A549 (cell line): ENCODE measurements at regions not wholly inside any gene's neighbourhood (a gene's known extent, or its start where the extent isn't known, plus 50 kb on each side); places are given as distances from the start of the nearest gene placed in this dataset.

Experiments used
- ATAC-seq, 2 experiments: fragments of 200-7000 bp in 1 of 2; fragments of >200 bp in 1 of 2; cut with Nextera tagmentation in 1 of 2; cut with Tn5 transposase in 1 of 2; 3 replicates each; pipeline versions ENCODE4 v1.8.0 to v1.9.1; 2018 to 2020; ENCODE audit warnings: mild to moderate bottlenecking in 1 of 2, moderate library complexity in 1 of 2
- CTCF ChIA-PET: fragments of 300-600 bp; sonication (Branson Sonifier 250); formaldehyde crosslinking; extraction: SDS; loops from one replicate; lab custom pipeline; 2021; ENCODE audit warnings: antibody characterized with exemption, inconsistent platforms; lab: Yijun Ruan, JAX
- POLR2A ChIA-PET: fragments of 350-600 bp; formaldehyde crosslinking; extraction: SDS; loops from one replicate; lab custom pipeline; 2021; ENCODE audit warnings: antibody characterized with exemption, inconsistent platforms; lab: Yijun Ruan, JAX
- DNase-seq, 2 experiments: peaks; one replicate each; pipeline versions ENCODE4 v3.0.0 to v3.0.0-alpha.2; 2011 to 2016; ENCODE audit warnings: low read depth in 1 of 2, low spot score in 1 of 2
- FAIRE-seq: peaks from 2 replicates; lab custom pipeline; 2011; peaks lifted over from hg19 to GRCh38; lab: Jason Lieb, UNC
- H3K27ac ChIP-seq, 2 experiments: fragments of >200 bp; sonication (Bioruptor Twin); formaldehyde crosslinking; 3 replicates each; pipeline ENCODE4 v1.5.1; 2016 to 2017
- H3K4me1 ChIP-seq: fragments of >200 bp; sonication (Bioruptor Twin); formaldehyde crosslinking; 3 replicates; pipeline ENCODE4 v1.6.1; 2016
- H3K4me2 ChIP-seq: fragments of >200 bp; sonication (Bioruptor Twin); formaldehyde crosslinking; 3 replicates; pipeline ENCODE4 v1.6.1; 2016
- H3K4me3 ChIP-seq: fragments of >200 bp; sonication (Bioruptor Twin); formaldehyde crosslinking; 3 replicates; pipeline ENCODE4 v1.5.1; 2016
- H3K9me3 ChIP-seq: fragments of >200 bp; sonication (Bioruptor Twin); formaldehyde crosslinking; 3 replicates; pipeline ENCODE4 v1.6.1; 2016
- CHD4 ChIP-seq: fragments of 200-600 bp; sonication (generic); IDR thresholded peaks from 2 replicates; pipeline ENCODE4 v1.6.1; 2016; ENCODE audit warnings: antibody characterized with exemption, mild to moderate bottlenecking, borderline replicate concordance
- CTCF ChIP-seq: fragments of >200 bp; sonication (Bioruptor Twin); formaldehyde crosslinking; IDR thresholded peaks from 3 replicates; pipeline ENCODE4 v1.5.1; 2016
- E2F6 ChIP-seq: IDR thresholded peaks from 2 replicates; pipeline ENCODE4 v1.6.1; 2012; ENCODE audit warnings: low read depth, borderline replicate concordance
- EHF ChIP-seq: fragments of 250-450 bp; sonication (Bioruptor Pico); IDR thresholded peaks from 2 replicates; pipeline ENCODE4 v1.5.0; 2020; ENCODE audit warnings: mild to moderate bottlenecking
- EHMT2 ChIP-seq: fragments of 200-600 bp; sonication (generic); IDR thresholded peaks from 2 replicates; pipeline ENCODE4 v1.6.1; 2016; ENCODE audit warnings: antibody characterized with exemption, low read depth, mild to moderate bottlenecking, moderate library complexity
- ELK1 ChIP-seq: fragments of 150-350 bp; IDR thresholded peaks from 2 replicates; pipeline ENCODE4 v1.6.1; 2014; ENCODE audit warnings: low read depth, mild to moderate bottlenecking, low read length
- EP300 ChIP-seq, 2 experiments: fragments of >200 bp; sonication (Bioruptor Twin); formaldehyde crosslinking; IDR thresholded peaks; 2 replicates in 1 of 2; 3 replicates in 1 of 2; pipeline ENCODE4 v1.6.1; 2016 to 2017
- FOSL2 ChIP-seq, 2 experiments: fragments of 450-650 bp in 1 of 2; fragments of >200 bp in 1 of 2; sonication (Bioruptor Twin) in 1 of 2; formaldehyde crosslinking; IDR thresholded peaks; 2 replicates each; pipeline versions ENCODE4 v1.5.0 to v1.6.1; 2016 to 2020; ENCODE audit warnings: mild to moderate bottlenecking in 1 of 2, moderate library complexity in 1 of 2
- GATA3 ChIP-seq: IDR thresholded peaks from 2 replicates; pipeline ENCODE4 v1.6.1; 2012; ENCODE audit warnings: borderline replicate concordance
- HEYL ChIP-seq: fragments of 250-450 bp; sonication (Bioruptor Pico); IDR thresholded peaks from 2 replicates; pipeline ENCODE4 v1.8.0; 2021; ENCODE audit warnings: mild to moderate bottlenecking, moderate library complexity
- HOXA7 ChIP-seq: fragments of 250-450 bp; sonication (Bioruptor Pico); IDR thresholded peaks from 2 replicates; pipeline ENCODE4 v1.5.0; 2020; ENCODE audit warnings: mild to moderate bottlenecking, moderate library complexity
- HOXB13 ChIP-seq: fragments of 250-450 bp; sonication (Bioruptor Pico); IDR thresholded peaks from 2 replicates; pipeline ENCODE4 v1.5.0; 2020; ENCODE audit warnings: low read depth, mild to moderate bottlenecking, moderate library complexity
- KDM1A ChIP-seq: fragments of 200-600 bp; sonication (generic); IDR thresholded peaks from 2 replicates; pipeline ENCODE4 v1.6.1; 2016; ENCODE audit warnings: low read depth, mild to moderate bottlenecking
- KDM5A ChIP-seq: fragments of 200-600 bp; sonication (generic); IDR thresholded peaks from 2 replicates; pipeline ENCODE4 v1.6.1; 2016; ENCODE audit warnings: antibody characterized with exemption, mild to moderate bottlenecking
- MAFK ChIP-seq: fragments of 450-650 bp; IDR thresholded peaks from 2 replicates; pipeline ENCODE4 v1.6.1; 2014; ENCODE audit not compliant: partially characterized antibody
- MYC ChIP-seq: IDR thresholded peaks from 2 replicates; pipeline ENCODE4 v1.6.1; 2012; ENCODE audit warnings: mild to moderate bottlenecking, inconsistent platforms, low read length, improper control_type of control experiment, borderline replicate concordance
- PBX3 ChIP-seq: IDR thresholded peaks from 2 replicates; pipeline ENCODE4 v1.6.1; 2012
- RARB ChIP-seq: fragments of 250-450 bp; sonication (Bioruptor Pico); IDR thresholded peaks from 2 replicates; pipeline ENCODE4 v1.8.0; 2021; ENCODE audit warnings: mild to moderate bottlenecking, moderate library complexity
- RCOR1 ChIP-seq: fragments of 150-350 bp; IDR thresholded peaks from 2 replicates; pipeline ENCODE4 v1.6.1; 2014; ENCODE audit warnings: antibody characterized with exemption, low read length, low read depth
- RNF2 ChIP-seq: fragments of 200-600 bp; sonication (generic); IDR thresholded peaks from 2 replicates; pipeline ENCODE4 v1.6.1; 2016; ENCODE audit warnings: low read depth, mild to moderate bottlenecking, antibody characterized with exemption, moderate library complexity, borderline replicate concordance
- SMC3 ChIP-seq: fragments of >200 bp; sonication (Bioruptor Twin); formaldehyde crosslinking; IDR thresholded peaks from 3 replicates; pipeline ENCODE4 v1.6.1; 2018; ENCODE audit warnings: inconsistent platforms
- SREBF2 ChIP-seq: fragments of 450-650 bp; IDR thresholded peaks from 2 replicates; pipeline ENCODE4 v1.6.1; 2014; ENCODE audit warnings: mild to moderate bottlenecking, moderate library complexity
- TP53 ChIP-seq: fragments of 250-450 bp; sonication (Bioruptor Pico); IDR thresholded peaks from 2 replicates; pipeline ENCODE4 v1.5.0; 2021; ENCODE audit warnings: mild to moderate bottlenecking, moderate library complexity
- WGBS: methylation state at CpG from one replicate; pipeline ENCODE4 v1.1.6; 2017; ENCODE audit errors: missing lambda C conversion rate; 5-methylcytosine and 5-hydroxymethylcytosine counted together
- TF ChIP-seq, protein P1 (sequence below): fragments of 450-650 bp; IDR thresholded peaks from 2 replicates; pipeline ENCODE4 v1.6.1; 2014; ENCODE audit warnings: antibody characterized with exemption
- TF ChIP-seq, protein P2 (sequence below): fragments of >200 bp; sonication (Bioruptor Twin); formaldehyde crosslinking; IDR thresholded peaks from 2 replicates; pipeline ENCODE4 v1.6.1; 2016

- TF ChIP-seq TP53 (CRISPR knock-in tag) = no peak
- TF ChIP-seq SMC3 = no peak
- TF ChIP-seq, protein P1, sequence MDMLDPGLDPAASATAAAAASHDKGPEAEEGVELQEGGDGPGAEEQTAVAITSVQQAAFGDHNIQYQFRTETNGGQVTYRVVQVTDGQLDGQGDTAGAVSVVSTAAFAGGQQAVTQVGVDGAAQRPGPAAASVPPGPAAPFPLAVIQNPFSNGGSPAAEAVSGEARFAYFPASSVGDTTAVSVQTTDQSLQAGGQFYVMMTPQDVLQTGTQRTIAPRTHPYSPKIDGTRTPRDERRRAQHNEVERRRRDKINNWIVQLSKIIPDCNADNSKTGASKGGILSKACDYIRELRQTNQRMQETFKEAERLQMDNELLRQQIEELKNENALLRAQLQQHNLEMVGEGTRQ = no peak
- no peak for TF ChIP-seq CHD4
- TF ChIP-seq E2F6 = no peak
- TF ChIP-seq RARB = no peak
- no peak for TF ChIP-seq MAFK
- no peak for TF ChIP-seq FOSL2 (IDR thresholded peaks at IDR 0.05)
- TF ChIP-seq FOSL2 (CRISPR knock-in tag; IDR thresholded peaks at IDR 0.05) = no peak
- DNase-seq (no peak), FAIRE-seq (no peak), ATAC-seq (no peak)
- WGBS = 78% methylated on average over 9 of the region's 9 CpGs
- ChIA-PET POLR2A (no interaction called here), CTCF (no interaction called here)
- H3K4me3 ChIP-seq = no peak overlapping the region
- no peak overlapping the region for H3K4me2 ChIP-seq
- H3K4me1 ChIP-seq = no peaks in the 10 kb centered on the region
- no peak overlapping the region for H3K27ac ChIP-seq
- H3K9me3 ChIP-seq = no peaks in the 10 kb centered on the region
Observed at GRCh38 chr7:79778786-79779770, 325.6 kb upstream of the MAGI2 start.

GRCh38 chr7:79775911-79776310 lies 322.4 kb upstream of the MAGI2 start:
- FAIRE-seq = no peak
- ChIA-PET POLR2A (no interaction called here), CTCF (no interaction called here)
- Histone ChIP-seq H3K27ac (no peak overlapping the region), H3K4me2 (no peak overlapping the region), H3K4me3 (no peak overlapping the region), H3K9me3 (no peaks in the 10 kb centered on the region)
- no peak for DNase-seq
- WGBS = 77% methylated on average over 3 of the region's 3 CpGs
- TF ChIP-seq EHMT2 (no peak), KDM5A (no peak), EP300 (IDR thresholded peaks at IDR 0.05) (no peak), HOXA7 (CRISPR knock-in tag) (no peak)
- TF ChIP-seq, all 56 proteins: peak for 0
- H3K4me1 ChIP-seq = no peaks in the 10 kb centered on the region
- ATAC-seq = no peak

DNA sequence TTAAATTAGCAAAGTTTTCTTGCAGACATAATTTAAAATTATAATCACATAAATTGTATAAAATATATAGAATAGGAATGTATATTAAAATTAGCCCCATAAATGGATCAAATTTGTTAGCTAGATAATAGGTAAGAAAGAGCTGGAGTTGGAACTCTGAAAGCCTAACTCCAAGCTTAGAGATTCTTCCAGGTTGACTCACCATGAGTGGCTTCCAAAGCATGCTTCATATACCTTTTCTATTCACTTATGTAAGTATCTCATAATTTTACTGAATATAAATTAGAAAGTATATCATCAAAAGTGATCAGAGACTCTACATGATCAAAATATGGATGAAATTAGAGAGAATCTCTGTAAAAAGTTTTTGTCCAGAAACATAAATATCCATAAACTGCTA lies 320.7 kb upstream of the MAGI2 start:
- POLR2A ChIA-PET = no interaction called here
- no peak overlapping the region for H3K4me3 ChIP-seq
- FAIRE-seq (no peak), DNase-seq (no peak), ATAC-seq (no peak)
- H3K4me2 ChIP-seq = no peak overlapping the region
- no peaks in the 10 kb centered on the region for H3K4me1 ChIP-seq
- no peak overlapping the region for H3K27ac ChIP-seq
- CTCF ChIA-PET = interaction anchor here (1.0 kb wide), 1 partner anchor 32 kb away, joined by 3 read pairs; no protein-coding TSS in a partner anchor
- TF ChIP-seq GATA3 (no peak), MAFK (no peak), RCOR1 (no peak), HEYL (CRISPR knock-in tag) (no peak), CHD4 (no peak), EHMT2 (no peak), RNF2 (no peak), EHF (no peak), SREBF2 (no peak), HOXB13 (CRISPR knock-in tag) (no peak), KDM1A (no peak), MYC (no peak), ELK1 (no peak), FOSL2 (IDR thresholded peaks at IDR 0.05) (no peak), FOSL2 (CRISPR knock-in tag; IDR thresholded peaks at IDR 0.05) (no peak), CTCF (no peak), PBX3 (no peak)
- TF ChIP-seq, protein P1 = no peak
- TF ChIP-seq, protein P2, sequence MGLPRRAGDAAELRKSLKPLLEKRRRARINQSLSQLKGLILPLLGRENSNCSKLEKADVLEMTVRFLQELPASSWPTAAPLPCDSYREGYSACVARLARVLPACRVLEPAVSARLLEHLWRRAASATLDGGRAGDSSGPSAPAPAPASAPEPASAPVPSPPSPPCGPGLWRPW = no peak
- no peaks in the 10 kb centered on the region for H3K9me3 ChIP-seq
